Psoas muscle (tissue), 7 donors: ENCODE measurements at regions not wholly inside any gene's neighbourhood (a gene's known extent, or its start where the extent isn't known, plus 50 kb on each side); places are given as distances from the start of the nearest gene placed in this dataset.
"Not testable (repeated sequence)": the region's sequence is repeated elsewhere in the genome, so short reads cannot be mapped to it uniquely, and the experiment has no call there.

Source experiments
- ATAC-seq, 4 donors: fragments of 200-7000 bp; cut with Tn5 transposase; one replicate each; pipeline ENCODE4 v1.9.1; 2020; ENCODE audit warnings: moderate library complexity in 3 of 4, mild to moderate bottlenecking in 2 of 4
- DNase-seq, 2 donors: peaks; one replicate each; pipeline ENCODE4 v3.0.0-alpha.2; 2020
- H3K27ac ChIP-seq: fragments of 200-600 bp; one replicate; pipeline ENCODE4 v1.8.0; 2022
- H3K27me3 ChIP-seq, 3 donors: fragments of 200-600 bp in 1 of 3; one replicate each; pipeline versions ENCODE4 v1.6.1 to v1.8.0; 2013 to 2022; ENCODE audit warnings: low read length in 2 of 3, mild to moderate bottlenecking in 2 of 3, moderate library complexity in 1 of 3; ENCODE audit not compliant: insufficient read depth in 3 of 3
- H3K36me3 ChIP-seq, 2 donors: fragments of 200-600 bp in 1 of 2; one replicate each; pipeline versions ENCODE4 v1.6.1 to v1.8.0; 2013 to 2022; ENCODE audit warnings: low read depth in 1 of 2, mild to moderate bottlenecking in 1 of 2, moderate library complexity in 1 of 2; ENCODE audit not compliant: insufficient read depth in 1 of 2
- H3K4me1 ChIP-seq: fragments of 200-600 bp; one replicate; pipeline ENCODE4 v1.8.0; 2022
- H3K4me3 ChIP-seq: fragments of 200-600 bp; one replicate; pipeline ENCODE4 v1.8.0; 2022; ENCODE audit warnings: mild to moderate bottlenecking
- H3K9me3 ChIP-seq: fragments of 200-600 bp; one replicate; pipeline ENCODE4 v1.8.0; 2022
- WGBS, 3 donors: extraction: QIAGEN DNeasy Blood & Tissue Kit; methylation state at CpG; one replicate each; pipeline versions ENCODE4 v1.1.6 to v1.1.7; 2013; 5-methylcytosine and 5-hydroxymethylcytosine counted together
- intact Hi-C, 2 donors: fragments of 100-400 bp; cut with DNase I; formaldehyde crosslinking; loops; one replicate each; pipeline versions ENCODE4 v1.11.0 to v1.14.2; 2022
- TF ChIP-seq, protein P1 (sequence below): fragments of 200-600 bp; IDR thresholded peaks from one replicate; pipeline ENCODE4 v1.8.0; 2022; ENCODE audit warnings: antibody characterized with exemption
- donor health status: healthy with polysubstance abuse.
- donor health status: DM: no; HTN: no; CAD: no; lungs with moderate emphysema.
- donor health status: Bipolar disorder and iron deficiency.
- donor health status: healthy.
- donor health status: DM: yes; HTN: yes; CAD: no.
- donor health status: DM: no; HTN: no; CAD: no.
- donor health status: DM: yes; HTN: yes; CAD: no.

DNA sequence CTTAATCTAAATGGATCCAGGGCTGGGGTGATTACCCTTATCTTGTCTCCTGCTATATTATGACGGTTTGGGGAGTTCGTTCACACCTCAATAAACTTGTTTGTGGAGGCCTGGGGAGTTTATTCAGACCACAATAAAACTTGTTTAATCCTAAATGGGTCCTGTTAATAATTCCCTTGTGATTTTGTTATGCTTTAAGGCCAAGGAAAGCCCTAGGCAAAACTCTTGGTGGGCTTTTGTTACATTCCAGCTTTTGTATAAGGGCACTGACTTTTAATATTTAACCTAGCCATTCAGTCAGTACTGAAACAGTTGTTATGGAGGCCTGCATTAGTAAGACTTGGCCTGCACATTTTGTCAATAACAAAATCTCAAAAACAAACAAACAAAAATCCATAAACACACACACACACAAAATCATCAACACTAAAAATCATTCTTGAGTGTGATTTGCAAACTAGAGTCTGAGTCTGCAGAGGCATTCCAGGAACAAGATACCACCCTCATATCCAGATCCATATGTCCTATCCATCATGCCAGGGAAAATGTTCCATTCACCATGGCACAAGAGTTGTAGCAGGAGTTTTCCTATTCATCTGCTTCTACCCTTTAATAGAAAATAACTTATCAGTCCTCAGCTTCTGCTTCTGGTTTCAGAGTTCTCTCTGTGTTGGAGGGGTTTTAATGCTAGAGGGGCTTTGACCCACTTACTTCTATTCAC, 421.7 kb downstream of the AGTPBP1 start:
- ATAC-seq (no peak), DNase-seq (no peak)
- 93 to 97% (median 97%) methylated on average over 2 of the region's 2 CpGs for WGBS, 3 donors
- TF ChIP-seq, protein P1, sequence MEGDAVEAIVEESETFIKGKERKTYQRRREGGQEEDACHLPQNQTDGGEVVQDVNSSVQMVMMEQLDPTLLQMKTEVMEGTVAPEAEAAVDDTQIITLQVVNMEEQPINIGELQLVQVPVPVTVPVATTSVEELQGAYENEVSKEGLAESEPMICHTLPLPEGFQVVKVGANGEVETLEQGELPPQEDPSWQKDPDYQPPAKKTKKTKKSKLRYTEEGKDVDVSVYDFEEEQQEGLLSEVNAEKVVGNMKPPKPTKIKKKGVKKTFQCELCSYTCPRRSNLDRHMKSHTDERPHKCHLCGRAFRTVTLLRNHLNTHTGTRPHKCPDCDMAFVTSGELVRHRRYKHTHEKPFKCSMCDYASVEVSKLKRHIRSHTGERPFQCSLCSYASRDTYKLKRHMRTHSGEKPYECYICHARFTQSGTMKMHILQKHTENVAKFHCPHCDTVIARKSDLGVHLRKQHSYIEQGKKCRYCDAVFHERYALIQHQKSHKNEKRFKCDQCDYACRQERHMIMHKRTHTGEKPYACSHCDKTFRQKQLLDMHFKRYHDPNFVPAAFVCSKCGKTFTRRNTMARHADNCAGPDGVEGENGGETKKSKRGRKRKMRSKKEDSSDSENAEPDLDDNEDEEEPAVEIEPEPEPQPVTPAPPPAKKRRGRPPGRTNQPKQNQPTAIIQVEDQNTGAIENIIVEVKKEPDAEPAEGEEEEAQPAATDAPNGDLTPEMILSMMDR = no peak
- Histone ChIP-seq H3K9me3 (peaks cover 2% of the 10 kb centered on the region), H3K4me3 (no peak overlapping the region), H3K4me1 (no peaks in the 10 kb centered on the region), H3K27me3 (peaks cover 0 to 2% (median 0%) of the 10 kb centered on the region in 3 donors), H3K27ac (no peak overlapping the region), H3K36me3 (no peaks in the 10 kb centered on the region)
- intact Hi-C loops = no loop called here

DNA sequence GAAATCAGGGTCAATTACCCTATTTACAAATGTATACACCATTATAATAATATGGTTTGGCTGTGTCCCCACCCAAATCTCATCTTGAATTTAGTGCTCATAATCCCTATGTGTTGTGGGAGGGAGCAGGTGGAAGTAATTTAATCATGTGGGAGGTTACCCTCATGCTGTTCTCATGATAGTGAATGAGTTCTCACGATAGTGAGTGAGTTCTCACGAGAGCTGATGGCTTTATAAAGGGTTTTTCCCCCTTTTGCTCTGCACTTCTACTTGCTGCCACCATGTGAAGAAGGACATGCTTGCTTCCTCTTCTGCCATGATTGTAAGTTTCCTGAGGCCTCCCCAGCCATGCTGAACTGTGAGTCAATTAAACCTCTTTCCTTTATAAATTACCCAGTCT, 426.2 kb downstream of the AGTPBP1 start:
- H3K4me1 ChIP-seq, H3K36me3 ChIP-seq, H3K27me3 ChIP-seq, H3K4me3 ChIP-seq, intact Hi-C loops, H3K9me3 ChIP-seq, H3K27ac ChIP-seq, ATAC-seq, DNase-seq: not testable (repeated sequence)
- WGBS, 3 donors = 82 to 92% (median 92%) methylated on average over 2 of the region's 2 CpGs

DNA sequence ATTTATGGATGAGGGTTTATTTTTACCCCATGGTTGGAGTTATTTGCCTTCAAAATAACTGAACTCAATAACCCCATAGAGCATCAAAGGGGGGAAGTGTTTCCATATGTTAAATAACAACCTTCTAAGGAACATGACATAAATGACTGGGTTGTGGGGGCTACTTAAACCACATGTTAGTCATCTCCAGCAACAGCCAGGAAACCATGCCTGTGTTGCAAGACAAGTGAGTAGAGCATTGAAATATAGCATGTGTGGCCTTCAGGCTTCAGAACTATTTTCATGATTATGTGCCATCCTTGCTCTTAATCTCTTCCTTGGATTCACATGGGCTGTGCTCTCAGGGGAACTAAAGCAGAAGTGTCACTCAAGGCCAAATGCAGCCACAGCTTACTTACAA, 431.2 kb downstream of the AGTPBP1 start:
- TF ChIP-seq, protein P1 = no peak
- Histone ChIP-seq H3K27ac (no peak overlapping the region), H3K27me3 (peaks cover 0 to 2% (median 0%) of the 10 kb centered on the region in 3 donors), H3K36me3 (no peaks in the 10 kb centered on the region), H3K4me1 (no peaks in the 10 kb centered on the region), H3K4me3 (no peak overlapping the region), H3K9me3 (peaks cover 5% of the 10 kb centered on the region)
- ATAC-seq (no peak), DNase-seq (no peak)
- intact Hi-C loops = no loop called here

DNA sequence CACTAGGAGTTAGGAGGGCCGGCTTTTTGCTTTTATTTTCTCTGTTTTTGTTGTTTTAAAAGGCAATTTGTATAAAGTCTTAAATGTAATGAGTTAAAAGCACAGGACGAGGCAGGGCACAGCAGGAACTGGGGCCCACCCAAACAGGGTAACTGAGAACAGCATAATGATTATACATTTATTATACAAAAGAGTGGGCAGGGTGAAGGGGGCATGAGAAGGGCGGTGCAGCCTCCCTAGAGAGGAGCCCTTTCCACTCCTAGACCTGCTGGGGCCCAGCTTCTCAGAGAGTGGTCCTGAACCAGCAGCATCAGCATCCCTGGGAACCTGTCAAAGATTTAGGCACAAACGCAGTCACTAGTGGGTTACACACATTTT, 438.0 kb downstream of the AGTPBP1 start:
- Histone ChIP-seq H3K4me3 (no peak overlapping the region), H3K36me3 (no peaks in the 10 kb centered on the region), H3K4me1 (no peaks in the 10 kb centered on the region), H3K9me3 (no peaks in the 10 kb centered on the region), H3K27me3 (peaks cover 0 to 4% (median 0%) of the 10 kb centered on the region in 3 donors), H3K27ac (no peak overlapping the region)
- DNase-seq (no peak), ATAC-seq (no peak)
- WGBS, 3 donors = 71 to 81% (median 76%) methylated on average over 4 of the region's 4 CpGs
- intact Hi-C loops = no loop called here
- TF ChIP-seq, protein P1 = no peak

DNA sequence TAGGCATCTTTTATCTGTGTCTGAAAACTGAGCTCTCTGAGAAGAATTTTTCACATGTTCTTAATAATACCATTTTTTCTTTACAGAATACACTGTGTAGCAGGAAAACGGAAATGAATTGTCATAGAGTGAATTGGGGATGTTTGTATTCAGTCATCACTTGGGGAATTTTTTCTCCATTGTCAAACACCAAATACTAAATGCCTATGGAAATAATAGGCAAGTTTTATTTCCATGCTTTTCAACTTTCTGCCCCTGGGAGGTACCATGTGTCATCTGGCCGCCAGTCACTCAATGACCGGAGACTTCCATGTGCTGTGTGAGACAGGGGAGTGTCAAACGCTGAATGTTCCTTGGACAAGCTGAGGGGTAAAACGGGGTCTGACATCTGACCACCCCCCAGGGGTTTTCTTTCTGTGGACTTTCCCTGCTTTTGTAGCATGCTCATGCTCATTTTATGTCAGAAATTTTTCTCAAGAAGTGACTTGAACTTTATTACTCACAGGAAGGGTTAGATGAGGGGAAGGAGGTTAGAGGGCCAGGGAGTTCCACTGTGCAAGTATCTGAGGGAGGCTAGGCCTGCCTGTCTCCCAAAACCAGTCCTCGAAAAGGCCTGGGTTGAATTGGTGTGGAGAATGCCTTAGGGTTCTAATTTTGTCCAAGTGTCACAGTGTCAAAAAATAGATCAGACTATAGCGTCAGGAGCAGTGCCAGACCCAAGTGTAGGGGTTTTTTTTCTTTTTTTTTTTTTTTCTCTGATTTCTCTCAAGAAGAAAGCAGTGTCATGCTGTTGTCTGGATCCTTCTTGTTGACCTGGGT, 438.6 kb downstream of the AGTPBP1 start:
- 56 to 64% (median 64%) methylated on average over 7 of the region's 7 CpGs for WGBS, 3 donors
- TF ChIP-seq, protein P1 = no peak
- no peaks in the 10 kb centered on the region for H3K36me3 ChIP-seq
- no peak overlapping the region for H3K4me3 ChIP-seq
- no peak overlapping the region for H3K27ac ChIP-seq
- no peak for ATAC-seq
- H3K4me1 ChIP-seq = no peaks in the 10 kb centered on the region
- intact Hi-C loops = no loop called here
- DNase-seq = no peak
- no peaks in the 10 kb centered on the region for H3K9me3 ChIP-seq
- H3K27me3 ChIP-seq = peaks cover 0 to 4% (median 0%) of the 10 kb centered on the region in 3 donors
